Transverse colon (tissue), 4 donors: ENCODE measurements at regions not wholly inside any gene's neighbourhood (a gene's known extent, or its start where the extent isn't known, plus 50 kb on each side); places are given as distances from the start of the nearest gene placed in this dataset.
"Not testable (repeated sequence)": the region's sequence is repeated elsewhere in the genome, so short reads cannot be mapped to it uniquely, and the experiment has no call there.

Source experiments
- DNase-seq: peaks from one replicate; pipeline ENCODE4 v3.0.0-alpha.2; 2019
- H3K27ac ChIP-seq, 4 donors: fragments of 200-600 bp; sonication (generic); 2 replicates each; pipeline ENCODE4 v1.5.1; 2016 to 2018; ENCODE audit warnings: inconsistent platforms in 4 of 4
- H3K27me3 ChIP-seq: fragments of 200-600 bp; sonication (generic); 2 replicates; pipeline ENCODE4 v1.5.1; 2017; ENCODE audit warnings: inconsistent platforms
- H3K36me3 ChIP-seq, 4 donors: fragments of 200-600 bp; sonication (generic); 2 replicates each; pipeline ENCODE4 v1.5.1; 2017 to 2019; ENCODE audit warnings: inconsistent platforms in 4 of 4
- H3K4me1 ChIP-seq, 4 donors: fragments of 200-600 bp; sonication (generic); 2 replicates each; pipeline ENCODE4 v1.5.1; 2017 to 2020; ENCODE audit warnings: inconsistent platforms in 4 of 4
- H3K4me3 ChIP-seq, 4 donors: fragments of 200-600 bp; sonication (generic); 1 replicate in 1 of 4; 2 replicates in 3 of 4; pipeline versions ENCODE4 v1.5.1 to v1.6.1; 2017 to 2019; ENCODE audit warnings: inconsistent platforms in 4 of 4
- H3K9me3 ChIP-seq, 2 donors: fragments of 200-600 bp; sonication (generic); 2 replicates each; pipeline ENCODE4 v1.5.1; 2017 to 2019; ENCODE audit warnings: inconsistent platforms in 2 of 2
- EP300 ChIP-seq: sonication (generic); formaldehyde crosslinking; IDR thresholded peaks from one replicate; pipeline ENCODE4 v1.6.1; 2017; ENCODE audit warnings: antibody characterized with exemption, low read depth
- POLR2A ChIP-seq: fragments of 450-650 bp; IDR thresholded peaks from one replicate; pipeline ENCODE4 v1.6.1; 2016; ENCODE audit warnings: antibody characterized with exemption, mild to moderate bottlenecking, moderate library complexity
- POLR2AphosphoS5 ChIP-seq, 3 donors: sonication (generic); formaldehyde crosslinking; IDR thresholded peaks; one replicate each; pipeline ENCODE4 v1.6.1; 2016; ENCODE audit warnings: antibody characterized with exemption in 3 of 3
- WGBS, 2 donors: methylation state at CpG; one replicate each; pipeline ENCODE4 v1.1.5; 2018; ENCODE audit warnings: low coverage in 1 of 2; 5-methylcytosine and 5-hydroxymethylcytosine counted together
- in situ Hi-C, 4 donors: fragments of 200-750 bp; cut with MboI; loops; one replicate each; pipeline versions ENCODE4 v1.15.0 to v1.15.1; 2017; ENCODE audit warnings: low sequenced_read_pairs in 3 of 4, low pct_ligation_motif_present in 1 of 4, low pct_unique_long_range_greater_than_20kb in 1 of 4
- intact Hi-C: fragments of 100-400 bp; cut with DNase I; formaldehyde crosslinking; loops from one replicate; pipeline ENCODE4 v1.15.1; 2023; ENCODE audit warnings: low total_unique reads
- TF ChIP-seq, protein P1 (sequence below), 5 experiments: fragments of 200-600 bp in 3 of 5; fragments of 450-650 bp in 2 of 5; sonication (generic) in 3 of 5; IDR thresholded peaks; 1 replicate in 2 of 5; 2 replicates in 3 of 5; pipeline ENCODE4 v1.5.1; 2016 to 2017; ENCODE audit warnings: antibody characterized with exemption in 5 of 5, inconsistent platforms in 3 of 5, mild to moderate bottlenecking in 2 of 5, moderate library complexity in 1 of 5

DNA sequence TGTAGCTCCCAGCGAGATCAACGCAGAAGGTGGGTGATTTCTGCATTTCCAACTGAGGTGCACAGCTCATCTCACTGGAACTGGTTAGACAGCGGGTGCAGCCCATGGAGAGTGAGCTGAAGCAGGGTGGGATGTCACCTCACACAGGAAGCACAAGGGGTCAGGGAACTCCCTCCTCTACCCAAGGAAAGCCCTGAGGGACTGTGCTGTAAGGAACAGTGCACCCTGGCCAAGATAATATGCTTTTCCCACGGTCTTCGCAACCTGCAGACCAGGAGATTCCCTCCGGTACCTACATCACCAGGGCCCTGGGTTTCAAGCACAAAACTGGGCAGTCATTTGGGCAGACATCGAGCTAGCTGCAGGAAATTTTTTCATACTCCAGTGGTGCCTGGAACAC lies 216.4 kb upstream of the TET2 start:
- Histone ChIP-seq H3K9me3 (peaks cover 5 to 6% of the 10 kb centered on the region in 2 donors), H3K4me1 (peaks cover 0 to 9% (median 3%) of the 10 kb centered on the region in 4 donors), H3K27me3 (no peaks in the 10 kb centered on the region), H3K27ac (no peak overlapping the region), H3K36me3 (no peaks in the 10 kb centered on the region), H3K4me3 (no peak overlapping the region)
- in situ Hi-C loops (no loop called here), intact Hi-C loops (no loop called here)
- no peak for DNase-seq
- WGBS, 2 donors, result 93 to 94% methylated on average over 2 to 7 of the region's 7 CpGs
- TF ChIP-seq POLR2AphosphoS5 (IDR thresholded peaks at IDR 0.05), result no peak
- TF ChIP-seq EP300, result no peak
- no peak for TF ChIP-seq POLR2A
- TF ChIP-seq, protein P1, sequence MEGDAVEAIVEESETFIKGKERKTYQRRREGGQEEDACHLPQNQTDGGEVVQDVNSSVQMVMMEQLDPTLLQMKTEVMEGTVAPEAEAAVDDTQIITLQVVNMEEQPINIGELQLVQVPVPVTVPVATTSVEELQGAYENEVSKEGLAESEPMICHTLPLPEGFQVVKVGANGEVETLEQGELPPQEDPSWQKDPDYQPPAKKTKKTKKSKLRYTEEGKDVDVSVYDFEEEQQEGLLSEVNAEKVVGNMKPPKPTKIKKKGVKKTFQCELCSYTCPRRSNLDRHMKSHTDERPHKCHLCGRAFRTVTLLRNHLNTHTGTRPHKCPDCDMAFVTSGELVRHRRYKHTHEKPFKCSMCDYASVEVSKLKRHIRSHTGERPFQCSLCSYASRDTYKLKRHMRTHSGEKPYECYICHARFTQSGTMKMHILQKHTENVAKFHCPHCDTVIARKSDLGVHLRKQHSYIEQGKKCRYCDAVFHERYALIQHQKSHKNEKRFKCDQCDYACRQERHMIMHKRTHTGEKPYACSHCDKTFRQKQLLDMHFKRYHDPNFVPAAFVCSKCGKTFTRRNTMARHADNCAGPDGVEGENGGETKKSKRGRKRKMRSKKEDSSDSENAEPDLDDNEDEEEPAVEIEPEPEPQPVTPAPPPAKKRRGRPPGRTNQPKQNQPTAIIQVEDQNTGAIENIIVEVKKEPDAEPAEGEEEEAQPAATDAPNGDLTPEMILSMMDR (IDR thresholded peaks at IDR 0.05), result no peak

DNA sequence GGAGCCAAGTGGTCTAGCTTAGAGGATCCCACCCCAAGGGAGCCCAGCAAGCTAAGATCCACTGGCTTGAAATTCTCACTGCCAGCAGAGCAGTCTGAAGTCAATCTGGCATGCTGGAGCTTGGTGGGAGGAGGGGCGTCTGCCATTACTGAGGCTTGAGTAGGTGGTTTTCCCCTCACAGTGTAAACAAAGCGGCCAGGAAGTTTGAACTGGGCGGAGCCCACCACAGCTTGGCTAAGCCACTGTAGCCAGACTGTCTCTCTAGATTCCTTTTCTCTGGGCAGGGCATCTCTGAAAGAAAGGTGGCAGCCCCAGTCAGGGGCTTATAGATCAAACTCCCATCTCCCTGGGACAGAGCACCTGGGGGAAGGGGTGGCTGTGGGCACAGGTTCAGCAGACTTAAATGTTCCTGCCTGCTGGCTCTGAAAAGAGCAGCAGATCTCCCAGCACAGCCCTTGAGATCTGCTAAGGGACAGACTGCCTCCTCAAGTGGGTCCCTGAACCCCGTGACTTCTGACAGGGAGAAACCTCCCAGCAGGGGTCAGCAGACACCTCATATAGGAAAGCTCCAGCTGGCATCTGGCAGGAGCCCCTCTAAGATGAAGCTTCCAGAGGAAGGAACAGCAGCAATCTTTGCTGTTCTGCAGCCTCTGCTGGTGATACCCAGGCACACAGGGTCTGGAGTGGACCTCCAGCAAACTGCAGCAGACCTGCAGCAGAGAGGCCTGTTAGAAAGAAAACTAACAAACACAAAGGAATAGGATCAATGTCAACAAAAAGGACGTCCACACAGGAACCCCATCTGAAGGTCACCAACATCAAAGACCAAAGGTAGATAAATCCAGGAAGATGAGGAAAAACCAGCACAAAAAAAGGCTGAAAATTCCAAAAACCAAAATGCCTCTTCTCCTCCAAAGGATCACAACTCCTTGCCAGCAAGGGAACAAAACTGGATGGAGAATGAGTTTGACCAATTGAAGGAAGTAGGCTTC lies 215.6 kb upstream of the TET2 start:
- H3K4me3 ChIP-seq, H3K27me3 ChIP-seq, H3K27ac ChIP-seq, H3K36me3 ChIP-seq, intact Hi-C loops, H3K4me1 ChIP-seq, in situ Hi-C loops: not testable (repeated sequence)
- TF ChIP-seq, protein P1 (IDR thresholded peaks at IDR 0.05), result peak in 1 of 5 experiments; percentile 13
- DNase-seq, result peak; percentile 45
- 20 to 71% methylated on average over 1 to 5 of the region's 5 CpGs for WGBS, 2 donors
- H3K9me3 ChIP-seq, result peaks cover 8 to 12% of the 10 kb centered on the region in 2 donors

DNA sequence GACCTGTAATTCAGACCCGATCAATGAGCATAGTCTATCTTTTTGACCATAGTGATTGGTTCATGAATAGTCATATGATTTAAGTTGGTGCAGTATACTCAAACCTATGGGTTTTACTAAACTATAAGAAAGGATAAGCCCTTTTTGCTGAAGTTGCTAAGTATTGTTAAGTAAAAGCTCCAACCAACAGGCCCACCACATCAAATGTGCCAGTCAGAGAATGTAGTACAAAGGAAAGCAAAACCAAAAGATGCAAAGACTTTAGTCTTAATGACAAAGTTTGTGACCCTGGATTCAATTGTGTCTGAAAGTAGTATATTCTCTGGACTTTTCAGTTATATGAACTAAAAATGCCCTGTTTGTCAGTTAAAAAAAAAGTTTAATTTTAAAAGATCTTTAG lies 208.1 kb upstream of the TET2 start:
- Histone ChIP-seq H3K9me3 (peaks cover 8 to 13% of the 10 kb centered on the region in 2 donors), H3K36me3 (no peaks in the 10 kb centered on the region), H3K27ac (no peak overlapping the region), H3K27me3 (no peaks in the 10 kb centered on the region), H3K4me3 (no peak overlapping the region), H3K4me1 (no peaks in the 10 kb centered on the region)
- no peak for TF ChIP-seq POLR2AphosphoS5 (IDR thresholded peaks at IDR 0.05)
- intact Hi-C loops, result no loop called here
- DNase-seq, result no peak
- in situ Hi-C loops, result no loop called here
- 88 to 95% methylated on average over 1 of the region's 1 CpG for WGBS, 2 donors

- in situ Hi-C loops (no loop called here), intact Hi-C loops (no loop called here)
- no peak for DNase-seq
- Histone ChIP-seq H3K9me3 (peaks cover 0 to 2% of the 10 kb centered on the region in 2 donors), H3K4me3 (no peak overlapping the region), H3K4me1 (no peaks in the 10 kb centered on the region), H3K27ac (no peak overlapping the region), H3K27me3 (no peaks in the 10 kb centered on the region), H3K36me3 (no peaks in the 10 kb centered on the region)
- TF ChIP-seq POLR2AphosphoS5 (IDR thresholded peaks at IDR 0.05) (no peak), POLR2A (no peak), EP300 (no peak)
- TF ChIP-seq, protein P1 (IDR thresholded peaks at IDR 0.05), result no peak
- 70 to 83% methylated on average over 2 of the region's 2 CpGs for WGBS, 2 donors
Observed at GRCh38 chr4:104940927-104941326, 205.7 kb upstream of the TET2 start.

DNA sequence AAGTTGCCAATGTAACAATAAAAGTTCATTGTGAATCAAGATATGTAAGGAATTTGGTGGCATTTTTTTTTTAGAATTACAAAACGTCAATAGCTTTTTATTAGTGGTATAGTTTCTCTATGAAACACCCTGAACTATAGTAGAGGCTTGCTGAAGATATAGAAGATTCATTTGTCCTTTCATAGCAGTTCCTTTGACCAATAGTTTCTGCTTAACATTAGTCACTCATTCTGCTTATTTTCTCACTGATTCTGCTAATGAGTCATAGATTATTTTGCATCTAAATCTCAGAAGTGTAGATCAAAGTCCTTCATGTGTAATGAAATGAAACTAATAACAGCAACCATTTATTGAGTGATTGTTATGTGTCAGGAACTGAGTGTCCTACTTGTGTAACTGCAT lies 205.0 kb upstream of the TET2 start:
- no peaks in the 10 kb centered on the region for H3K27me3 ChIP-seq
- H3K27ac ChIP-seq, result no peak overlapping the region
- intact Hi-C loops (no loop called here), in situ Hi-C loops (no loop called here)
- no peak overlapping the region for H3K4me3 ChIP-seq
- H3K4me1 ChIP-seq, result no peaks in the 10 kb centered on the region
- no peaks in the 10 kb centered on the region for H3K36me3 ChIP-seq
- no peak for DNase-seq
- 35 to 50% methylated on average over 1 of the region's 1 CpG for WGBS, 2 donors
- TF ChIP-seq EP300 (no peak), POLR2A (no peak), POLR2AphosphoS5 (IDR thresholded peaks at IDR 0.05) (no peak)
- TF ChIP-seq, protein P1 (IDR thresholded peaks at IDR 0.05), result no peak
- H3K9me3 ChIP-seq, result no peaks in the 10 kb centered on the region
